ENCODE measurements at regions not wholly inside any gene's neighbourhood (a gene's known extent, or its start where the extent isn't known, plus 50 kb on each side); places are given as distances from the start of the nearest gene placed in this dataset.
"Not testable (repeated sequence)": the region's sequence is repeated elsewhere in the genome, so short reads cannot be mapped to it uniquely, and the experiment has no call there.

GRCh38 chr3:153746211-153746610 is 375.0 kb upstream of the ARHGEF26 start:
- no peak for DNase-seq

- no peak for DNase-seq
Observed at GRCh38 chr3:153749070-153749610, 372.1 kb upstream of the ARHGEF26 start.

GRCh38 chr3:153752405-153753027 is 368.7 kb upstream of the ARHGEF26 start:
- DNase-seq, result no peak

GRCh38 chr3:153753035-153753434 is 368.2 kb upstream of the ARHGEF26 start:
- DNase-seq, result no peak

- DNase-seq, result no peak
Observed at GRCh38 chr3:153756816-153757215, 364.4 kb upstream of the ARHGEF26 start.

GRCh38 chr3:153757839-153758238 is 363.4 kb upstream of the ARHGEF26 start:
- no peak for DNase-seq

GRCh38 chr3:153760948-153761347 is 360.2 kb upstream of the ARHGEF26 start:
- no peak for DNase-seq

GRCh38 chr3:153762411-153763235 is 358.6 kb upstream of the ARHGEF26 start:
- DNase-seq, result no peak

GRCh38 chr3:153767601-153768560 is 353.3 kb upstream of the ARHGEF26 start:
- no peak for DNase-seq

- peak; percentile 23 to 58 (median 42) for DNase-seq
Observed at GRCh38 chr3:153768561-153769469, 352.4 kb upstream of the ARHGEF26 start.

GRCh38 chr3:153783106-153783505 is 338.1 kb upstream of the ARHGEF26 start:
- peak; percentile 61 to 93 (median 77) for DNase-seq

- DNase-seq, result peak; percentile 64 to 92 (median 74)
Observed at GRCh38 chr3:153783741-153784480, 337.3 kb upstream of the ARHGEF26 start.

- DNase-seq, result no peak
Observed at GRCh38 chr3:153785901-153786300, 335.3 kb upstream of the ARHGEF26 start.

- DNase-seq, result no peak
Observed at GRCh38 chr3:153789380-153789779, 331.8 kb upstream of the ARHGEF26 start.

- not testable (repeated sequence) for DNase-seq
Observed at GRCh38 chr3:153797056-153797455, 324.1 kb upstream of the ARHGEF26 start.

GRCh38 chr3:153809097-153809496 is 312.1 kb upstream of the ARHGEF26 start:
- no peak for DNase-seq

GRCh38 chr3:153818338-153818737 is 302.9 kb upstream of the ARHGEF26 start:
- no peak for DNase-seq

GRCh38 chr3:153820035-153820434 is 301.2 kb upstream of the ARHGEF26 start:
- no peak for DNase-seq

- not testable (repeated sequence) for DNase-seq
Observed at GRCh38 chr3:153828346-153828745, 292.8 kb upstream of the ARHGEF26 start.

- no peak for DNase-seq
Observed at GRCh38 chr3:153829606-153830170, 291.5 kb upstream of the ARHGEF26 start.
